ENCODE measurements at regions not wholly inside any gene's neighbourhood (a gene's known extent, or its start where the extent isn't known, plus 50 kb on each side); places are given as distances from the start of the nearest gene placed in this dataset.

- no peaks in the 10 kb centered on the region for H3K27me3 ChIP-seq (ENCODE audit: insufficient read depth)
- H4K20me1 ChIP-seq (replicated peaks; ENCODE audit: insufficient read depth), result no peaks in the 10 kb centered on the region
- H3K36me3 ChIP-seq (ENCODE audit: insufficient read depth), result no peaks in the 10 kb centered on the region
- DNase-seq (ENCODE audit: low spot score), result no peak
- Mint-ChIP-seq H3K27ac (no peak overlapping the region; the same call in 1 of the 2 replicates), H3K4me1 (peaks cover 43% of the 10 kb centered on the region), H3K4me3 (no peak overlapping the region), H3K36me3 (ENCODE audit: low read depth) (no peaks in the 10 kb centered on the region; the same call in 2 of the 3 replicates), H3K27me3 (ENCODE audit: insufficient read depth, low read depth, poor library complexity) (peaks cover 16% of the 10 kb centered on the region), H3K9me3 (no peaks in the 10 kb centered on the region)
- no peaks in the 10 kb centered on the region for H3F3A ChIP-seq (replicated peaks; ENCODE audit: low read depth)
- H3K27ac ChIP-seq (ENCODE audit: low read depth), result no peak overlapping the region
- H3K4me1 ChIP-seq (ENCODE audit: insufficient read depth), result peaks cover 43% of the 10 kb centered on the region
- no peak overlapping the region for H3K4me2 ChIP-seq
- H3K79me2 ChIP-seq (replicated peaks; ENCODE audit: insufficient read depth), result no peaks in the 10 kb centered on the region
- TF ChIP-seq EZH2phosphoT487 (IDR thresholded peaks at IDR 0.05; ENCODE audit: unreplicated experiment) (no peak), JUNB (IDR thresholded peaks at IDR 0.05; ENCODE audit: unreplicated experiment) (no peak), ZNF331 (CRISPR knock-in tag; IDR thresholded peaks at IDR 0.05; ENCODE audit: low read depth) (no peak), CREB1 (CRISPR knock-in tag; IDR thresholded peaks at IDR 0.05; ENCODE audit: low read depth) (no peak), ETS1 (IDR thresholded peaks at IDR 0.05) (no peak), STAT1 (IDR thresholded peaks at IDR 0.05; ENCODE audit: unreplicated experiment) (no peak), NANOG (IDR thresholded peaks at IDR 0.05; ENCODE audit: borderline replicate concordance) (no peak), REST (IDR thresholded peaks at IDR 0.05; ENCODE audit: unreplicated experiment) (no peak), CTCF (conservative IDR thresholded peaks at IDR 0.05; ENCODE audit: low read depth in 2 of 2) (no peak)
- H3K9me2 ChIP-seq (ENCODE audit: insufficient read depth), result no peaks in the 10 kb centered on the region; the same call in 1 of the 2 replicates
- H2AFZ ChIP-seq, result no peak overlapping the region
- H3K4me3 ChIP-seq, result no peak overlapping the region
- no peak for ATAC-seq
Measured at GRCh38 chr2:42959234-42960001, 167.0 kb upstream of the HAAO start.

Measured in GM23338 (cell line).